HepG2 (cell line): ENCODE measurements at regions not wholly inside any gene's neighbourhood (a gene's known extent, or its start where the extent isn't known, plus 50 kb on each side); places are given as distances from the start of the nearest gene placed in this dataset.

ENCODE experiments used
- ATAC-seq: fragments of 200-7000 bp; cut with Tn5 transposase; 3 replicates; pipeline ENCODE4 v1.9.1; 2020; ENCODE audit warnings: mild to moderate bottlenecking, moderate library complexity
- BruUV-seq: library from RNA; stranded (reverse); fragments of 400-500 nt; replicated peaks from 2 replicates; lab custom pipeline; 2021; lab: Mats Ljungman, UMichigan
- CTCF ChIA-PET: fragments of 300-600 bp; formaldehyde crosslinking; extraction: SDS; loops from one replicate; lab custom pipeline; 2021; ENCODE audit warnings: low total read pairs, inconsistent platforms, low intra/inter-chr PET ratio; lab: Yijun Ruan, JAX
- POLR2A ChIA-PET: fragments of 350-600 bp; sonication (Branson Sonifier 250); formaldehyde crosslinking; loops from one replicate; lab custom pipeline; 2020; ENCODE audit warnings: antibody characterized with exemption, inconsistent platforms; lab: Yijun Ruan, JAX
- DNase-seq: peaks from one replicate; pipeline ENCODE4 v3.0.0-alpha.2; 2015; ENCODE audit warnings: low spot score
- FAIRE-seq: peaks from 3 replicates; lab custom pipeline; 2011; peaks lifted over from hg19 to GRCh38; lab: Jason Lieb, UNC
- H2AFZ ChIP-seq: one replicate; pipeline ENCODE4 v1.6.1; 2011; ENCODE audit warnings: low read length, inconsistent platforms
- H3K27ac ChIP-seq: fragments of 300-600 bp; 3 replicates; pipeline ENCODE4 v1.8.0; 2011; ENCODE audit warnings: mixed run types, mild to moderate bottlenecking, mixed read lengths, low read length, inconsistent platforms; ENCODE audit not compliant: insufficient read depth; ENCODE audit errors: extremely low read length
- H3K27me3 ChIP-seq, 2 experiments: fragments of 200-600 bp in 1 of 2; 2 replicates in 1 of 2; 3 replicates in 1 of 2; pipeline versions ENCODE4 v1.6.0 to v1.8.0; 2011; ENCODE audit warnings: low read length in 2 of 2, mild to moderate bottlenecking in 2 of 2, moderate library complexity in 2 of 2, inconsistent platforms in 1 of 2; ENCODE audit not compliant: insufficient read depth in 2 of 2, control insufficient read depth in 1 of 2
- H3K36me3 ChIP-seq, 2 experiments: fragments of 200-600 bp in 1 of 2; replicated peaks in 1 of 2; 2 replicates in 1 of 2; 3 replicates in 1 of 2; pipeline versions ENCODE4 v1.5.1 to v1.8.0; 2011; ENCODE audit warnings: low read length in 2 of 2, inconsistent platforms in 1 of 2; ENCODE audit not compliant: insufficient read depth in 2 of 2, control insufficient read depth in 1 of 2
- H3K4me1 ChIP-seq: 2 replicates; pipeline ENCODE4 v1.5.1; 2012; ENCODE audit warnings: low read length, inconsistent platforms; ENCODE audit not compliant: insufficient read depth
- H3K4me2 ChIP-seq: 2 replicates; pipeline ENCODE4 v1.6.0; 2011; ENCODE audit warnings: low read depth, low read length, inconsistent platforms
- H3K4me3 ChIP-seq, 3 experiments: fragments of 200-600 bp in 1 of 3; sonication (generic), shearing (Covaris generic) in 1 of 3; replicated peaks in 1 of 3; 2 replicates each; pipeline ENCODE4 v1.5.1; 2011 to 2016; ENCODE audit warnings: low read length in 3 of 3, inconsistent platforms in 2 of 3, low read depth in 2 of 3, mild to moderate bottlenecking in 2 of 3, control low read depth in 1 of 3, mixed read lengths in 1 of 3; ENCODE audit not compliant: insufficient read depth in 1 of 3
- H3K79me2 ChIP-seq: one replicate; pipeline ENCODE4 v1.6.1; 2011; ENCODE audit warnings: low read length, inconsistent platforms; ENCODE audit not compliant: insufficient read depth
- H3K9ac ChIP-seq: 2 replicates; pipeline ENCODE4 v1.6.0; 2011; ENCODE audit warnings: mild to moderate bottlenecking, low read depth, low read length, inconsistent platforms; ENCODE audit not compliant: insufficient read depth
- H3K9me3 ChIP-seq: 2 replicates; pipeline ENCODE4 v1.5.1; 2012; ENCODE audit warnings: mild to moderate bottlenecking, low read length
- H4K20me1 ChIP-seq: 2 replicates; pipeline ENCODE4 v1.6.0; 2011; ENCODE audit warnings: inconsistent platforms, mild to moderate bottlenecking, low read length, moderate library complexity; ENCODE audit not compliant: insufficient read depth
- GRHL1 ChIP-seq: sonication (generic); formaldehyde crosslinking; conservative IDR thresholded peaks from 2 replicates; pipeline ENCODE4 v1.8.0; 2022; ENCODE audit warnings: missing genetic modification reagents
- HOXA5 ChIP-seq: sonication (generic); formaldehyde crosslinking; IDR thresholded peaks from 2 replicates; pipeline ENCODE4 v1.4.0; 2020; ENCODE audit warnings: missing genetic modification reagents
- KAT7 ChIP-seq: IDR thresholded peaks from 2 replicates; pipeline ENCODE4 v1.6.1; 2018; ENCODE audit warnings: borderline replicate concordance, missing compliant biosample characterization
- KLF11 ChIP-seq: IDR thresholded peaks from 2 replicates; pipeline ENCODE4 v1.6.1; 2016; ENCODE audit warnings: missing compliant biosample characterization
- NFKBIZ ChIP-seq: IDR thresholded peaks from 2 replicates; pipeline ENCODE4 v1.6.1; 2018; ENCODE audit warnings: missing genetic modification reagents, missing compliant biosample characterization
- PAF1 ChIP-seq: IDR thresholded peaks from 2 replicates; pipeline ENCODE4 v1.6.1; 2016; ENCODE audit warnings: missing genetic modification reagents, missing compliant biosample characterization
- TARDBP ChIP-seq: sonication (generic); formaldehyde crosslinking; IDR thresholded peaks from 2 replicates; pipeline ENCODE4 v1.8.0; 2022; ENCODE audit warnings: mild to moderate bottlenecking, missing genetic modification reagents
- TOE1 ChIP-seq: sonication (generic); formaldehyde crosslinking; IDR thresholded peaks from 2 replicates; pipeline ENCODE4 v1.4.0; 2020; ENCODE audit warnings: mild to moderate bottlenecking, missing genetic modification reagents
- WGBS: methylation state at CpG from one replicate; pipeline ENCODE4 v1.1.6; 2017; ENCODE audit warnings: low lambda C conversion rate; 5-methylcytosine and 5-hydroxymethylcytosine counted together
- in situ Hi-C: cut with HindIII; loops from 2 replicates; pipeline ENCODE4 v1.10.0; 2017; ENCODE audit warnings: low pct_unique_long_range_greater_than_20kb; ENCODE audit not compliant: extremely low pct_ligation_motif_present
- intact Hi-C: fragments of 100-400 bp; cut with micrococcal nuclease; formaldehyde crosslinking; loops from one replicate; pipeline ENCODE4 v1.10.0; 2022; ENCODE audit not compliant: unreplicated experiment

GRCh38 chr7:94195813-94196212, 191.7 kb upstream of the BET1 start:
- BruUV-seq, result no TSS peak
- DNase-seq (no peak), ATAC-seq (no peak), FAIRE-seq (no peak)
- in situ Hi-C loops, result no loop called here
- Histone ChIP-seq H3K27ac (no peak overlapping the region), H3K27me3 (no peaks in the 10 kb centered on the region), H3K9me3 (no peaks in the 10 kb centered on the region), H3K36me3 (no peaks in the 10 kb centered on the region), H3K4me2 (no peak overlapping the region), H4K20me1 (no peaks in the 10 kb centered on the region), H3K4me3 (no peak overlapping the region), H2AFZ (no peak overlapping the region), H3K9ac (no peak overlapping the region), H3K79me2 (no peaks in the 10 kb centered on the region), H3K4me1 (no peaks in the 10 kb centered on the region)
- ChIA-PET CTCF (no interaction called here), POLR2A (no interaction called here)
- 0% methylated on average over 1 of the region's 1 CpG for WGBS
- TF ChIP-seq GRHL1 (CRISPR knock-in tag), result no peak
- no peak for TF ChIP-seq TARDBP (CRISPR knock-in tag)
- TF ChIP-seq TOE1 (CRISPR knock-in tag), result no peak
- no peak for TF ChIP-seq HOXA5 (CRISPR knock-in tag)
- TF ChIP-seq NFKBIZ (CRISPR knock-in tag), result no peak
- TF ChIP-seq KLF11 (CRISPR knock-in tag), result no peak
- intact Hi-C loops, result no loop called here

GRCh38 chr7:94205529-94205928, 189.2 kb upstream of the COL1A2 start:
- intact Hi-C loops, result no loop called here

More at GRCh38 chr7:94205529-94205928, 189.2 kb upstream of the COL1A2 start:
- Histone ChIP-seq H3K27me3 (no peaks in the 10 kb centered on the region), H3K9me3 (no peaks in the 10 kb centered on the region), H3K79me2 (no peaks in the 10 kb centered on the region)
- no peak for FAIRE-seq
- TF ChIP-seq PAF1 (no peak), KAT7 (CRISPR knock-in tag) (no peak)
- TF ChIP-seq, all 625 proteins: peak for 0
- in situ Hi-C loops, result no loop called here
- H3K4me2 ChIP-seq, result no peak overlapping the region
- no peaks in the 10 kb centered on the region for H3K4me1 ChIP-seq
- 0% methylated on average over 2 of the region's 2 CpGs for WGBS
- ChIA-PET POLR2A (no interaction called here), CTCF (no interaction called here)
- H3K9ac ChIP-seq, result no peak overlapping the region
- no TSS peak for BruUV-seq
- H4K20me1 ChIP-seq, result no peaks in the 10 kb centered on the region
- no peaks in the 10 kb centered on the region for H3K36me3 ChIP-seq
- H3K4me3 ChIP-seq, result no peak overlapping the region
- no peak for DNase-seq
- ATAC-seq, result no peak
- H3K27ac ChIP-seq, result no peak overlapping the region
- H2AFZ ChIP-seq, result no peak overlapping the region
